HepG2 (cell line): ENCODE measurements at regions not wholly inside any gene's neighbourhood (a gene's known extent, or its start where the extent isn't known, plus 50 kb on each side); places are given as distances from the start of the nearest gene placed in this dataset.

Source experiments
- ATAC-seq: fragments of 200-7000 bp; cut with Tn5 transposase; 3 replicates; pipeline ENCODE4 v1.9.1; 2020; ENCODE audit warnings: mild to moderate bottlenecking, moderate library complexity
- BruUV-seq: library from RNA; stranded (reverse); fragments of 400-500 nt; replicated peaks from 2 replicates; lab custom pipeline; 2021; lab: Mats Ljungman, UMichigan
- CTCF ChIA-PET: fragments of 300-600 bp; formaldehyde crosslinking; extraction: SDS; loops from one replicate; lab custom pipeline; 2021; ENCODE audit warnings: low total read pairs, inconsistent platforms, low intra/inter-chr PET ratio; lab: Yijun Ruan, JAX
- POLR2A ChIA-PET: fragments of 350-600 bp; sonication (Branson Sonifier 250); formaldehyde crosslinking; loops from one replicate; lab custom pipeline; 2020; ENCODE audit warnings: antibody characterized with exemption, inconsistent platforms; lab: Yijun Ruan, JAX
- DNase-seq: peaks from one replicate; pipeline ENCODE4 v3.0.0-alpha.2; 2015; ENCODE audit warnings: low spot score
- FAIRE-seq: peaks from 3 replicates; lab custom pipeline; 2011; peaks lifted over from hg19 to GRCh38; lab: Jason Lieb, UNC
- H2AFZ ChIP-seq: one replicate; pipeline ENCODE4 v1.6.1; 2011; ENCODE audit warnings: low read length, inconsistent platforms
- H3K27ac ChIP-seq: fragments of 300-600 bp; 3 replicates; pipeline ENCODE4 v1.8.0; 2011; ENCODE audit warnings: mixed run types, mild to moderate bottlenecking, mixed read lengths, low read length, inconsistent platforms; ENCODE audit not compliant: insufficient read depth; ENCODE audit errors: extremely low read length
- H3K27me3 ChIP-seq, 2 experiments: fragments of 200-600 bp in 1 of 2; 2 replicates in 1 of 2; 3 replicates in 1 of 2; pipeline versions ENCODE4 v1.6.0 to v1.8.0; 2011; ENCODE audit warnings: low read length in 2 of 2, mild to moderate bottlenecking in 2 of 2, moderate library complexity in 2 of 2, inconsistent platforms in 1 of 2; ENCODE audit not compliant: insufficient read depth in 2 of 2, control insufficient read depth in 1 of 2
- H3K36me3 ChIP-seq, 2 experiments: fragments of 200-600 bp in 1 of 2; replicated peaks in 1 of 2; 2 replicates in 1 of 2; 3 replicates in 1 of 2; pipeline versions ENCODE4 v1.5.1 to v1.8.0; 2011; ENCODE audit warnings: low read length in 2 of 2, inconsistent platforms in 1 of 2; ENCODE audit not compliant: insufficient read depth in 2 of 2, control insufficient read depth in 1 of 2
- H3K4me1 ChIP-seq: 2 replicates; pipeline ENCODE4 v1.5.1; 2012; ENCODE audit warnings: low read length, inconsistent platforms; ENCODE audit not compliant: insufficient read depth
- H3K4me2 ChIP-seq: 2 replicates; pipeline ENCODE4 v1.6.0; 2011; ENCODE audit warnings: low read depth, low read length, inconsistent platforms
- H3K4me3 ChIP-seq, 3 experiments: fragments of 200-600 bp in 1 of 3; sonication (generic), shearing (Covaris generic) in 1 of 3; replicated peaks in 1 of 3; 2 replicates each; pipeline ENCODE4 v1.5.1; 2011 to 2016; ENCODE audit warnings: low read length in 3 of 3, inconsistent platforms in 2 of 3, low read depth in 2 of 3, mild to moderate bottlenecking in 2 of 3, control low read depth in 1 of 3, mixed read lengths in 1 of 3; ENCODE audit not compliant: insufficient read depth in 1 of 3
- H3K79me2 ChIP-seq: one replicate; pipeline ENCODE4 v1.6.1; 2011; ENCODE audit warnings: low read length, inconsistent platforms; ENCODE audit not compliant: insufficient read depth
- H3K9ac ChIP-seq: 2 replicates; pipeline ENCODE4 v1.6.0; 2011; ENCODE audit warnings: mild to moderate bottlenecking, low read depth, low read length, inconsistent platforms; ENCODE audit not compliant: insufficient read depth
- H3K9me3 ChIP-seq: 2 replicates; pipeline ENCODE4 v1.5.1; 2012; ENCODE audit warnings: mild to moderate bottlenecking, low read length
- H4K20me1 ChIP-seq: 2 replicates; pipeline ENCODE4 v1.6.0; 2011; ENCODE audit warnings: inconsistent platforms, mild to moderate bottlenecking, low read length, moderate library complexity; ENCODE audit not compliant: insufficient read depth
- DNMT1 ChIP-seq: sonication (generic); formaldehyde crosslinking; IDR thresholded peaks from 2 replicates; pipeline ENCODE4 v1.5.1; 2020; ENCODE audit warnings: mild to moderate bottlenecking, missing genetic modification reagents
- EHMT2 ChIP-seq: fragments of 200-600 bp; sonication (generic); IDR thresholded peaks from 2 replicates; pipeline ENCODE4 v1.7.0; 2017; ENCODE audit warnings: antibody characterized with exemption, low read depth, low read length, borderline replicate concordance
- GATAD2A ChIP-seq: IDR thresholded peaks from 2 replicates; pipeline ENCODE4 v1.6.1; 2016
- HCFC1 ChIP-seq: fragments of 150-350 bp; IDR thresholded peaks from 2 replicates; pipeline ENCODE4 v1.6.1; 2014; ENCODE audit warnings: low read depth, low read length
- MBD4 ChIP-seq: IDR thresholded peaks from 2 replicates; pipeline ENCODE4 v1.6.1; 2012; ENCODE audit warnings: low read length, inconsistent platforms, borderline replicate concordance
- PHF20 ChIP-seq: sonication (generic); formaldehyde crosslinking; IDR thresholded peaks from 2 replicates; pipeline ENCODE4 v1.5.0; 2020; ENCODE audit warnings: mild to moderate bottlenecking, missing genetic modification reagents
- SMAD3 ChIP-seq: sonication (generic); formaldehyde crosslinking; IDR thresholded peaks from 2 replicates; pipeline ENCODE4 v1.4.0; 2020; ENCODE audit warnings: missing genetic modification reagents
- ZFP36 ChIP-seq: fragments of 150-350 bp; IDR thresholded peaks from 2 replicates; pipeline ENCODE4 v1.6.1; 2018; ENCODE audit warnings: borderline replicate concordance, low read length, low read depth; ENCODE audit not compliant: partially characterized antibody
- ZNF253 ChIP-seq: sonication (generic); formaldehyde crosslinking; IDR thresholded peaks from 2 replicates; pipeline ENCODE4 v1.8.0; 2022; ENCODE audit warnings: mild to moderate bottlenecking, missing genetic modification reagents, borderline replicate concordance
- ZNF766 ChIP-seq: sonication (generic); formaldehyde crosslinking; IDR thresholded peaks from 2 replicates; pipeline ENCODE4 v1.5.0; 2020; ENCODE audit warnings: missing genetic modification reagents, borderline replicate concordance
- WGBS: methylation state at CpG from one replicate; pipeline ENCODE4 v1.1.6; 2017; ENCODE audit warnings: low lambda C conversion rate; 5-methylcytosine and 5-hydroxymethylcytosine counted together
- in situ Hi-C: cut with HindIII; loops from 2 replicates; pipeline ENCODE4 v1.10.0; 2017; ENCODE audit warnings: low pct_unique_long_range_greater_than_20kb; ENCODE audit not compliant: extremely low pct_ligation_motif_present
- intact Hi-C: fragments of 100-400 bp; cut with micrococcal nuclease; formaldehyde crosslinking; loops from one replicate; pipeline ENCODE4 v1.10.0; 2022; ENCODE audit not compliant: unreplicated experiment
- TF ChIP-seq, protein P1 (sequence below): sonication (generic); formaldehyde crosslinking; IDR thresholded peaks from 2 replicates; pipeline ENCODE4 v1.5.1; 2020; ENCODE audit warnings: mild to moderate bottlenecking, missing genetic modification reagents, borderline replicate concordance
- TF ChIP-seq, protein P2 (sequence below): sonication (generic); formaldehyde crosslinking; IDR thresholded peaks from 2 replicates; pipeline ENCODE4 v1.9.0; 2021; ENCODE audit warnings: mild to moderate bottlenecking, missing genetic modification reagents

DNA sequence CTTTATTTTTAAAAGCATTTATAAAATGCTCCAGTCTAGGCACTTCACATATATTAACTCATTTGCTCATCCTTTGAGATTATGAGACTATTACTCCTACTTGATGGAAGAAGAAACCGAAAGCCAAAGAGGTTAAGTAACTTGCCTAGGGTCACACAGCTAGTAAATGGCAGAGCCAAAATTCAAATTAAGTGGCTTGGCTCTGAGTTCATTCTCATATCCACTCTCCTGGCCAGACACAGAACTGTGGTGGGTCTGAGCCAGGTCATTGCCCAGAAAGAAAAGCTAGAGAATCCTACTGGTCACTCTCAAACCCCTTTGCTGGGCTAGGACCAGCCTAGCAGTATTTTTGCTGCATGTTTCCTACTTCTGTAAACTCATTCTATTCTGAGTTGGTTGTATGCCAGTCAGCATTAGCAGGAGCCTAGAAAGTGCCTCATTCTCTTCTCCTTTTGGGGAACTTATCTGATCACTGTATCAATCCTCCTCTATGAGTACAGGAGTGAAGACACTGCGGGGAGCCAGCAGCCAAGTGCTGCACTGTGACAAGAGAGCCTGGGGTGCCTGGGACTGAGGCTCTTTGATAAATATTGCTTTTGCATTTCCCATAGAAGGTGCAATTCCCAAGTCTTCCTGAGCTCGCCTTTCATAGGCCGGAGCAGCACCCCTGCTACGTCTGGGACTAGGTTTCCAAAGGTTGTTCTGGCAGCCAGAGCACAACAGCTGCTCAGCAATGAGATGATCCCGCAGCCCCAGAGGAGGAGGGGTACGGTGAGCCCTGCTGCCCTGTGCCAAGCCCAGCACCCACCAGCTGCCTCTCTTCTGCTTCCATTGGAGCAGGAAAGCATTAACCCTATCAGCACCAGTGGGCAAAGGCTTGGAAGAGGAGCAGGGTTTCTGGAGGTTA lies 728.3 kb downstream of the MAFB start:
- in situ Hi-C loops (no loop called here), intact Hi-C loops (no loop called here)
- Histone ChIP-seq H3K4me3 (no peak overlapping the region), H3K79me2 (no peaks in the 10 kb centered on the region), H3K9me3 (peaks cover 96% of the 10 kb centered on the region), H3K27ac (no peak overlapping the region), H3K27me3 (no peaks in the 10 kb centered on the region), H3K4me2 (no peak overlapping the region), H3K4me1 (no peaks in the 10 kb centered on the region), H3K9ac (no peak overlapping the region), H4K20me1 (no peaks in the 10 kb centered on the region), H2AFZ (no peak overlapping the region), H3K36me3 (no peaks in the 10 kb centered on the region)
- POLR2A ChIA-PET = no interaction called here
- FAIRE-seq (no peak), DNase-seq (no peak), ATAC-seq (no peak)
- WGBS = 3% methylated on average over 6 of the region's 7 CpGs
- no TSS peak for BruUV-seq
- CTCF ChIA-PET = no interaction called here
- TF ChIP-seq PHF20 (CRISPR knock-in tag) (no peak), ZNF253 (CRISPR knock-in tag) (no peak), GATAD2A (CRISPR knock-in tag) (no peak), ZFP36 (no peak), MBD4 (no peak), DNMT1 (CRISPR knock-in tag) (no peak), HCFC1 (no peak), SMAD3 (CRISPR knock-in tag) (no peak), ZNF766 (CRISPR knock-in tag) (no peak), EHMT2 (no peak)
- TF ChIP-seq, protein P1, sequence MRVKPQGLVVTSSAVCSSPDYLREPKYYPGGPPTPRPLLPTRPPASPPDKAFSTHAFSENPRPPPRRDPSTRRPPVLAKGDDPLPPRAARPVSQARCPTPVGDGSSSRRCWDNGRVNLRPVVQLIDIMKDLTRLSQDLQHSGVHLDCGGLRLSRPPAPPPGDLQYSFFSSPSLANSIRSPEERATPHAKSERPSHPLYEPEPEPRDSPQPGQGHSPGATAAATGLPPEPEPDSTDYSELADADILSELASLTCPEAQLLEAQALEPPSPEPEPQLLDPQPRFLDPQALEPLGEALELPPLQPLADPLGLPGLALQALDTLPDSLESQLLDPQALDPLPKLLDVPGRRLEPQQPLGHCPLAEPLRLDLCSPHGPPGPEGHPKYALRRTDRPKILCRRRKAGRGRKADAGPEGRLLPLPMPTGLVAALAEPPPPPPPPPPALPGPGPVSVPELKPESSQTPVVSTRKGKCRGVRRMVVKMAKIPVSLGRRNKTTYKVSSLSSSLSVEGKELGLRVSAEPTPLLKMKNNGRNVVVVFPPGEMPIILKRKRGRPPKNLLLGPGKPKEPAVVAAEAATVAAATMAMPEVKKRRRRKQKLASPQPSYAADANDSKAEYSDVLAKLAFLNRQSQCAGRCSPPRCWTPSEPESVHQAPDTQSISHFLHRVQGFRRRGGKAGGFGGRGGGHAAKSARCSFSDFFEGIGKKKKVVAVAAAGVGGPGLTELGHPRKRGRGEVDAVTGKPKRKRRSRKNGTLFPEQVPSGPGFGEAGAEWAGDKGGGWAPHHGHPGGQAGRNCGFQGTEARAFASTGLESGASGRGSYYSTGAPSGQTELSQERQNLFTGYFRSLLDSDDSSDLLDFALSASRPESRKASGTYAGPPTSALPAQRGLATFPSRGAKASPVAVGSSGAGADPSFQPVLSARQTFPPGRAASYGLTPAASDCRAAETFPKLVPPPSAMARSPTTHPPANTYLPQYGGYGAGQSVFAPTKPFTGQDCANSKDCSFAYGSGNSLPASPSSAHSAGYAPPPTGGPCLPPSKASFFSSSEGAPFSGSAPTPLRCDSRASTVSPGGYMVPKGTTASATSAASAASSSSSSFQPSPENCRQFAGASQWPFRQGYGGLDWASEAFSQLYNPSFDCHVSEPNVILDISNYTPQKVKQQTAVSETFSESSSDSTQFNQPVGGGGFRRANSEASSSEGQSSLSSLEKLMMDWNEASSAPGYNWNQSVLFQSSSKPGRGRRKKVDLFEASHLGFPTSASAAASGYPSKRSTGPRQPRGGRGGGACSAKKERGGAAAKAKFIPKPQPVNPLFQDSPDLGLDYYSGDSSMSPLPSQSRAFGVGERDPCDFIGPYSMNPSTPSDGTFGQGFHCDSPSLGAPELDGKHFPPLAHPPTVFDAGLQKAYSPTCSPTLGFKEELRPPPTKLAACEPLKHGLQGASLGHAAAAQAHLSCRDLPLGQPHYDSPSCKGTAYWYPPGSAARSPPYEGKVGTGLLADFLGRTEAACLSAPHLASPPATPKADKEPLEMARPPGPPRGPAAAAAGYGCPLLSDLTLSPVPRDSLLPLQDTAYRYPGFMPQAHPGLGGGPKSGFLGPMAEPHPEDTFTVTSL = no peak
- TF ChIP-seq, protein P2, sequence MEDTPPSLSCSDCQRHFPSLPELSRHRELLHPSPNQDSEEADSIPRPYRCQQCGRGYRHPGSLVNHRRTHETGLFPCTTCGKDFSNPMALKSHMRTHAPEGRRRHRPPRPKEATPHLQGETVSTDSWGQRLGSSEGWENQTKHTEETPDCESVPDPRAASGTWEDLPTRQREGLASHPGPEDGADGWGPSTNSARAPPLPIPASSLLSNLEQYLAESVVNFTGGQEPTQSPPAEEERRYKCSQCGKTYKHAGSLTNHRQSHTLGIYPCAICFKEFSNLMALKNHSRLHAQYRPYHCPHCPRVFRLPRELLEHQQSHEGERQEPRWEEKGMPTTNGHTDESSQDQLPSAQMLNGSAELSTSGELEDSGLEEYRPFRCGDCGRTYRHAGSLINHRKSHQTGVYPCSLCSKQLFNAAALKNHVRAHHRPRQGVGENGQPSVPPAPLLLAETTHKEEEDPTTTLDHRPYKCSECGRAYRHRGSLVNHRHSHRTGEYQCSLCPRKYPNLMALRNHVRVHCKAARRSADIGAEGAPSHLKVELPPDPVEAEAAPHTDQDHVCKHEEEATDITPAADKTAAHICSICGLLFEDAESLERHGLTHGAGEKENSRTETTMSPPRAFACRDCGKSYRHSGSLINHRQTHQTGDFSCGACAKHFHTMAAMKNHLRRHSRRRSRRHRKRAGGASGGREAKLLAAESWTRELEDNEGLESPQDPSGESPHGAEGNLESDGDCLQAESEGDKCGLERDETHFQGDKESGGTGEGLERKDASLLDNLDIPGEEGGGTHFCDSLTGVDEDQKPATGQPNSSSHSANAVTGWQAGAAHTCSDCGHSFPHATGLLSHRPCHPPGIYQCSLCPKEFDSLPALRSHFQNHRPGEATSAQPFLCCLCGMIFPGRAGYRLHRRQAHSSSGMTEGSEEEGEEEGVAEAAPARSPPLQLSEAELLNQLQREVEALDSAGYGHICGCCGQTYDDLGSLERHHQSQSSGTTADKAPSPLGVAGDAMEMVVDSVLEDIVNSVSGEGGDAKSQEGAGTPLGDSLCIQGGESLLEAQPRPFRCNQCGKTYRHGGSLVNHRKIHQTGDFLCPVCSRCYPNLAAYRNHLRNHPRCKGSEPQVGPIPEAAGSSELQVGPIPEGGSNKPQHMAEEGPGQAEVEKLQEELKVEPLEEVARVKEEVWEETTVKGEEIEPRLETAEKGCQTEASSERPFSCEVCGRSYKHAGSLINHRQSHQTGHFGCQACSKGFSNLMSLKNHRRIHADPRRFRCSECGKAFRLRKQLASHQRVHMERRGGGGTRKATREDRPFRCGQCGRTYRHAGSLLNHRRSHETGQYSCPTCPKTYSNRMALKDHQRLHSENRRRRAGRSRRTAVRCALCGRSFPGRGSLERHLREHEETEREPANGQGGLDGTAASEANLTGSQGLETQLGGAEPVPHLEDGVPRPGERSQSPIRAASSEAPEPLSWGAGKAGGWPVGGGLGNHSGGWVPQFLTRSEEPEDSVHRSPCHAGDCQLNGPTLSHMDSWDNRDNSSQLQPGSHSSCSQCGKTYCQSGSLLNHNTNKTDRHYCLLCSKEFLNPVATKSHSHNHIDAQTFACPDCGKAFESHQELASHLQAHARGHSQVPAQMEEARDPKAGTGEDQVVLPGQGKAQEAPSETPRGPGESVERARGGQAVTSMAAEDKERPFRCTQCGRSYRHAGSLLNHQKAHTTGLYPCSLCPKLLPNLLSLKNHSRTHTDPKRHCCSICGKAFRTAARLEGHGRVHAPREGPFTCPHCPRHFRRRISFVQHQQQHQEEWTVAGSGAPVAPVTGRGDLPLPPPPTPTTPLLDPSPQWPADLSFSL (CRISPR knock-in tag) = no peak
